ENCODE measurements at regions not wholly inside any gene's neighbourhood (a gene's known extent, or its start where the extent isn't known, plus 50 kb on each side); places are given as distances from the start of the nearest gene placed in this dataset.
"Not testable (repeated sequence)": the region's sequence is repeated elsewhere in the genome, so short reads cannot be mapped to it uniquely, and the experiment has no call there.

DNA sequence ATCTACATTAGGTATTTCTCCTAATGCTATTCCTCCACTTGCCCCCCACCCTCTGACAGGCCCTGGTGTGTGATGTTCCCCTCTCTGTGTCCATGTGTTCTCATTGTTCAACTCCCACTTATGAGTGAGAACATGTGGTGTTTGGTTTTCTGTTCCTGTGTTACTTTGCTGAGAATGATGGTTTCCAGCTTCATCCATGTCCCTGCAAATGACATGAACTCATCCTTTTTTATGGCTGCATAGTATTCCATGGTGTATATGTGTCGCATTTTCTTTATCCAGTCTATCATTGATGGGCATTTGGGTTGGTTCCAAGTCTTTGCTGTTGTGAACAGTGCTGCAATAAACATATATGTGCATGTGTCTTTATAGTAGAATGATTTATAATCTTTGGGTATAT is 50.6 kb upstream of the GRHL3 start:
- not testable (repeated sequence) for DNase-seq

DNA sequence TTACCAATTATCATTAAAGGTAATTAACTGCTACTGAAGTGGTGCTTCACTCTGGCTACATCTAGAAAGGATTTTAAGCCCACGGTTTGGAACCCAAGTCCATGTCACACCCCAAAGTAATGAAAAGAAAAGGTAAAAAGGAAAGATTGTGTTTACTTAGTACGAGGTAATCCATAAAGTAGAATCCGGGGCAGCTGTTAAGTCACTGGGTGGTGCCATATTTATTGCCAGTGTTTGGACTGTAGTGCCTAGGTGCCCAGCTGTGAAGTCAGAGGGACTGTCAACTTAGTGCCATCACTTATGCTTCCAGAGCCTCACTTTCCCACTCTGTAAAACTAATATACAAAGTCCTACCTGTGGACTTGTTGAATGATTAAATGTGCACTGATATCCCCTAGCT is 52.2 kb upstream of the GRHL3 start:
- DNase-seq = peak; percentile 9

DNA sequence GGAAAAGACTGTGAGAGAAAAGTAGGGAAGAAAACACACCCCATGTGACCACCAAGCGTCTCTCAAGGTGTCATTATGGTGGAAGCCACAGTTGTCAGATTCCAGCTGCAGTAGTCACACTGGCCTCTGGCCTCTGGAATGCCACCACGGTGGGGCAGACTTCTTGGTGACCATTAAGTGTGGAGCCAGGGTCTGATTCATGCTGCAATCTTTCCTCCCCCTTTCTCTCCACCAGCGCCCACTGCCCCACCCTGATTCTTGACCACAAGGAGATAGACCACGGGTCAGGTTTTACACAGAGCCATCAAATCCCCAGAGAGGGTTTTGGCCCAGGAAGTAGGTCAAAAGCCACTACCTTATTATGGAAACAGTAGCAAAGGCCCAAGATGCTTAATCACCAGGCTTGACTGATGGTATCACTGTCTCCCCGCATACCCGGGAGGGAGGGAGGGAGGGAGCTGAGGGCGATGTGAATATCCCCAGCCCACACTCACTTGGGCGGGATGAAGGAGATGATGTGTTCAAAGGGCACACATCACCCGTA is 52.7 kb upstream of the GRHL3 start:
- DNase-seq = no peak

DNA sequence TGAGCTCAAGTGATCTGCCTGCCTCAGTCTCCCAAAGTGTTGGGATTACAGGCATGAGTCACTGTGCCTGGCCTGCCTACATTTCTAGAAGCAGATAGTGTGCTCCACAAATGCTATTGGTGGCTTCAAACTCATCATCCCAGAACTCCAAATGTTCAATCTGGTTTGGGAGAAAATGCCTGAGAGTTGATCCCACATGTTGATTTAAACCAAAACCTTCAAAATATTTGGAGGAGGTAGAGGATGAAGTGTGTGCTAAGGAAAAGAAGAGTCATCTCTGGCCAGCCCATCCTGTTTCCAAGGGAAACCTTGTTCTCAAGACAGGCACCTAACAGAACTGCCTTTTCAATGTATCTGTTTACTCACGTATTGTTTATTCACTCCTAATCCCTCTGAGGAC is 55.4 kb upstream of the GRHL3 start:
- DNase-seq = no peak

DNA sequence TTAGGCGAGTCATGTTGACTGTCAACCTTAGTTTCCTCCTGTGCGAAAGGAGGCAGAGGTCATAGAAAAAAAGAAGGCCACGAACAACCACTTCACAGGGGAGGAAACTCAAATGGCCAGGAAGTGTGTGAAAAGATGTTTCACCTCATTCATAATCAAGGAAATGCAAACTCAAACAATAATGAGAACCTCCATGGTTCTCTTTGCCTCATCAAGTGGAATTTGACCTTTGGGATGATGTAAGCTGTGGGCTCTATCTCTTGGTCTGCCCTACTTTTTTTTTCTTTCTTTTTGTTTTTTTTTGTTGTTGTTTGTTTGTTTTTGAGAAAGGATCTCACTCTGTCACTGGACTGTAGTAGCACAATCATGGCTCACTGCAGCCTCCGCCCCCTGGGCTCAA is 55.9 kb upstream of the GRHL3 start:
- DNase-seq = peak; percentile 43

DNA sequence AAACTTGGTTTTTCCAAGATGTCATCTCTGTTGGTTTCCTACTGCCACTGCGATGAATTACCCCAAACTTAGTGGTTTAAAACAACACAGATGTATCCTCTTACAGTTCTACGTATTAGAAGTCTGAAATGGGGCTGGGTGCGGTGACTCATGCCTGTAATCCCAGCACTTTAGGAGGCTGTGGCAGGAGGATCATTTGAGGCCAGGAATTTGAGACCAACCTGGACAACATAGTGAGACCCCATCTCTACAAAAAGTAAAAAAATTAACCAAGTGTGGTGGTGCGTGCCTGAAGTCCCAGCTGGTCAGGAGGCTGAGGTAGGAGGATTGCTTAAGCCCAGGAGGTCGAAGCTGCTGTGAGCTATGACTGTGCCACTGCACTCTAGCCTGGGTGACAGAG is 57.2 kb upstream of the GRHL3 start:
- DNase-seq = no peak

DNA sequence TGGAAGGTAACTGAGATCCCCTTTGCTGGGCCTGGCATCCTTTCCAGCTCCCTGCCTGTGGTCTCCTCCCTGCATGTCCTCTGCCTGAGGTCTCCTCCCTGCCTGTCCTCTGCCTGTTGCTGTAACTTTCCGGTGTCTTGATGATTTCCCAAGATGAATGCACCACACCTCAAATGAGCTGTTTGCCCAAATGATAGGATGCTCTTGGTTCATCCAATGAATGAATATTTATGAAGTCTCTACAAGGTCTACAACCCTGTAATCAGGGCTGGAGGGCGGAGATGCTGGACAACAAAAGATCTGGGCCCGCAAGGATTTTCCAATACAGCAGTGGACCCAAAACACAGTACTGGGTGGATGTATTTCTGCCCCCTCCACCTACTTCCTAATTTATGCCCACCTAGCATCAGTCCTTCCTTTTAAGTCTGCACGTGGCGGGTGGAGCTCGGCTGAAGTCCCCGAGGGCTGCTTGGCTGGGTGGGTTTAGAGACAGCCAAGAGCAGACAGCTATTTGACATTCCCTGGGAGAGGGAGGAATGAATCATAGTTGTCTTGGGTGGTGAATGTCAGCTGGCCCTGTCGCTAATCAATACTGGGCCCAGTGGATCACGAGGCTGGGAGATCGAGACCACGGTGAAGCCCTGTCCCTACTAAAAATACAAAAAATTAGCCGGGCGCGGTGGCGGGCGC is 60.3 kb upstream of the GRHL3 start:
- no peak for DNase-seq

DNA sequence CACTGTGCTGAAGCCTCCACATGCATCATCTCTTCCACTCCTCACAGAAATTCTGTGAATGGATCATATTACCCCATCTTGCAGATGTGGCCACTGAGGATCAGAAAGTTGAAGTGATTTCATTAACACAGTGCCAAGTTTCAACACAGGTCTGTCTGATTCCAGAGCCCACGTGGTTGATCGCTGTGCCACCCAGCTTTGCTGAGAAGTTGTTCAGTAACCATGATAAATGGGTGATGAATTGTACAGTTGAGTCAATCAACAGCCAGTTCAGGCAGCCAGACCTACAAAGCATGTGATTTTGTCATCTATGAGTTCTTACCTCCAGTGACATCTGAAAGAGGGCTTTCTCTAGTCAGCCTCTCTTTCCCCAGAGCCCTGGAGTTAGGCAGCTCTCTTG is 61.8 kb upstream of the GRHL3 start:
- DNase-seq = no peak

DNA sequence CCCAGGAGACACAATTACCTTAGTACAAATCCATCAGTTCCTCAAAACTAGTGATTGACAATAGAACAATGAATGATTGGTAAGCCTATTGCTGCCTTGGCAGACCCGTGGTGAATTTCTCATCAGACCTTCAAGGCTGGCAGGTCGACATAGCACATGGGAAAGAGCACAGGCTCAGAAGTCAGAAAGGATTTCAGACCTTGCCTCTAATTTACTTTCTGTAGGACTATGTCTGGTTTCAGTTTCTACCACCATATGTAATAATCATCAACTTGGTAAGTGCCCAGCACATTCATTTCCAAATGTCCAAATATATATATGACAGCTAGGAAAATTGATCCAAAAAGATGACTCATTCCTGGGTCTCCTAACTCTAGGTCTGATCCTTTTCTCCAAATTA is 62.5 kb upstream of the GRHL3 start:
- no peak for DNase-seq

DNA sequence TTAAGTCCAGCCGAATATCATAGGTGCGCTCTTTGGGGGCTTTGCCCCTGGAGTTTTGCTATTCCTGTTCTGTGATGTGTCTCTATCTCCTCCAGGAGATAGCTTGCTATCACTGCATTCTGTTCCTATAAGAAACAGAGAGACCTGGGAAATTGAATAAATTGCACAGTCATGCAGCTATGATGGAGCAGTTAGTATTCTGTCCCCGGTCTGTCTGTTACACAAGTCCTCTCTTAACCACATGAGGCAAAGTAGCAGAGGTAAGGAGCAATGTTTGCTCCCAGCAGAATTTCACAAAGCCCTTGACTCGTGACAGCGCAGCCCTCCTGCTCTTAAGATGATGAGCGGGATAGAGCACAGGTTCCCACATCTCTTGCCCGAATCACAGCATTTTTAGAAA is 63.9 kb upstream of the GRHL3 start:
- no peak for DNase-seq

DNA sequence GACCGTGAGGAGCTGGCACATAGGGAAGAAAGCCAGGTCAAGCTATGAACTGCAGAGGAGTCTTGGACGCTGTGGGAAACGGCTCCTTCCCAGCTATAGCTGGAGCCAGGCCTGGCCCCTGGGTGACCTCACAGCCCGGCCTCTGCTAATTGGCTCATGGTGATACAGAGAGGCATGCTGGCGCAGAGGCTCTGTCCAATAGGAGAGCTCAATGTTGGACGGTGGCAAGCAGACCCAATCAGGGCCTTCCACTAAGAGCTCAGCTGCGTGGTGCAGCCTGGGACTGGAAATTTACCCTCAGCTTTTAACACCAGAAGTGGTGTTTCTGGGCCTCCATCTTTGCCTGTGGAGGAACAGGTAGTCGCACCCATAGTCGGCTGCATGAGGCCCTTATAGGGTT is 64.4 kb upstream of the GRHL3 start:
- peak; percentile 12 for DNase-seq

DNA sequence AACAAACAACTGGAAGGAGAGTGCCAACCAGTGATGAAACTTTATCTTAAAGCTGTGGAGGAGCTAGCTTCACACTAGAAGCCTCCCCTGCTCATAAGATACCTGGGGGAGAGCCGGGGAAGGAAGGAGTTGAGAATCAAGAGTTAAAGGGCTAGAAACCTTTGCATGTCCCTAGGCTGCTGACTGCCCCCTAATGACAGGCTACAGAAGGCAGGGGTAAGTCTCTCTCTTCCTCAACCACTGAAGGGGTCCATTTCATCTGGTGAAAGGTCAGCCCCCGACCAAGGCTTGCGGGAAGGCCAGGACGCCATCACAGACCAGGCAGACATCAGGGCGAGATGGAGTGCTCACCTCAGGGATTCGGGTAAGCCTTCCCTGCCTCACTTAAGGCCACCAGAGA is 65.6 kb upstream of the GRHL3 start:
- DNase-seq = no peak

DNA sequence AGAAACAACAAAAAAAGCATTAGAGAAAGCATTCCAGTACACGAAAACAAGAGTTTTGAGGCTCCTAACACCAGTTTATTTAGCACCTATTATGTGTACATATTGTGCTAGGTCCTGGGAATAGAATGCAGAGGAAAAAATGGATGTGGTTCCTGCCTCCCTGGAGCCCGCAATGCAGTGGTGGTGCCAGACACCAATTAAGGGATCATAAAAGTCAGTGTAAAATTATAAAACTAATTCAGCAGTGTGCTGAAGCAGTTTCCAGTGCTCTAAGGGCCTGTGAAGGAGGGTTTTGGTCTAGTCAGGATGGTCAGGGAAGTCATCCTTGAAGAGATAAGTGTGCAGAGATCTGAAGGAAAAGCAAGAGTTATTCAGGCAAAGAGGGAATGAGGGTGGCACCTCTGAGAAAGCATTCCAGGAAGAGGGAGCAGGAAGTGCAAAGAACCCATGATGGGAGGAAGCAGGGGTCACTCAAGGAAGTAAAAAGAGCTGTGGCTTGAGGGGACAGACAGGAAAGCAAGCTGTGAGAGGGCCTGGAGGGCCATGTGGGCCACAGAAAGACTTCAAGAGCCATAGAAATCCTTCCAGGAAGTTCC is 65.2 kb upstream of the IFNLR1 start:
- DNase-seq = no peak

DNA sequence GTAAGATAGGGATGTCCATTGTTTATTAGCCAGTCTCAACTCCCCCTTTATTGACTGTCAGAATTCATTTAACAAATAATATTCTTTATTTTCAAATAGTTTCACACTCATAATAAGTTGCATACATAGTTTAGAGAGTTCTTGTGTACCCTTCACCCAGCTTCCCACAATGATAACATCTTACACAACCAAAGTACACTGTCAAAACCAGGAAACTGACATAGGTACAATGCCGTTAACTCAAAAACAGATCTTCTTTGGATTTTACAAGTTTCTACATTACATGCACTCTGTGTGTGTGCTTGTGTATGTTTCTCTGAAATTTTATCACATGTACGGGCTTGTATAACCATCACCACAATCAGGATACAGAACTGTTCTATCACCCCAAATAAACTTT is 64.4 kb upstream of the IFNLR1 start:
- DNase-seq = no peak

DNA sequence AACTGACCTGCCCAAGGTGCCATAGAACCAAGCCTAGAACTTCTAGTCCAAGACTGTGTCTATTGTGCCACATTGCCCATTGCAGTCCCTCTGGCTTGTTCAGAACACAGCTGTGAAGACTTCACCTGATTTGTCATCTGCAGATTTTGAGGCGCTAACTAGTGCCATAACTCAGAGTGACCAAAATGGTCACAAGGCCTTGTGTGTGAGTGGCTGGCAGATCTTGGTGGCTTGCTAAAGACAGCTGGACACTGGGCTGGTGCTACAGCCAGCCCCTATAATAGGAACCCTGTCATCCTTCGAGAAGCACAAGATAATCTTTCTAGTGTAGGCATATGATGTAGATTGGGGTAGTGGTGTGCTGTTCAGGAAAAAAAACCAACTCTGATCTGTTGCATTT is 63.7 kb upstream of the IFNLR1 start:
- no peak for DNase-seq

DNA sequence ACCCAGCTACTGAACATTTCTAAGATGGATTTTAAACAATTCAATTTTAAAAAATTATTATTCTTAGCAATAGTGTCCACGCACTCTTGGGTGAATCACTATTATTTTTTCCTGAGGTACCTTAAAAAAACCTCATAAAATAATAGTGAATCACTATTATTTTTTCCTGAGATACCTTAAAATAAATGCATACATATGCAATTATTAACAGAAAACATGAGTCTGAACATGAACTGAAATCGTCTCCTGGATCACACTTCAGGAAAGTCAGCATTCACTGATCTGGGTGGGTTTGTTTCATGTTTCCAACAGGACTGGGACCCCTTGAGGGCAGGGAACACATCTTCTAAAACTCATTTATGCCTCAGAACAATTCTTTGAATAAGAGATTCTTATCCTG is 63.1 kb upstream of the IFNLR1 start:
- DNase-seq = no peak

DNA sequence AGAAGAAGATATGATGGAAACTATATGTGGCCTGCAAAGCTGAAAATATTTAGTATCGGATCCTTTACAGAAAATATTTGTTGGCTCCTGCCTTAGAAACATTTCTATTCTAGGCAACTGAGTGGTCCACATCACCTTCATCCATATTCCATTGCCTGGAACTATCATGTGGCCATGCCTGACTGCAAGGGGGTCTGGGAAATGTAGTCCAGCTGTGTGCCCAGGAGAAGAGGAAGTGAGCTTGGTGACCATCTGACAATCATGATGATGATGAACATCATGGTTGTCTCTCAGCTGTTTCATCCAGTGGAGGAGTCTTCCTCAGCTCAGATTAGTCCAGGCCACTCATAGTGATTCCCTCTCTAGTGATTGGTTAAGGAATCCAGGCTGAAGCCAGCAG is 61.8 kb upstream of the IFNLR1 start:
- peak; percentile 34 for DNase-seq

DNA sequence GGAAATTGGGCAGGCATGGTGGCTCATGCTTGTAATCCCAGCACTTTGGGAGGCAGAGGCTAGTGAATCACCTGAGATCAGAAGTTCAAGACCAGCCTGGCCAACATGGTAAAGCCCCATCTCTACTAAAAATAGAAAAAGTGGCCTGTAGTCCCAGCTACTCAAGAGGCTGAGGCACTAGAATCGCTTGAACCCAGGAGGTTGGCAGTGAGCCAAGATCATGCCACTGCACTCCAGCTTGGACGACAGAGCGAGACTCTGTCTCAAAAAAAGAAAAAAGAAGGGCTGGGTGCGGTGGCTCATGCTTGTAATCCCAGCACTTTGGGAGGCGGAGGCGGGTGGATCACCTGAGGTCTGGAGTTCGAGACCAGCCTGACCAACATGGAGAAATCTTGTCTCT is 60.2 kb upstream of the IFNLR1 start:
- DNase-seq = not testable (repeated sequence)

DNA sequence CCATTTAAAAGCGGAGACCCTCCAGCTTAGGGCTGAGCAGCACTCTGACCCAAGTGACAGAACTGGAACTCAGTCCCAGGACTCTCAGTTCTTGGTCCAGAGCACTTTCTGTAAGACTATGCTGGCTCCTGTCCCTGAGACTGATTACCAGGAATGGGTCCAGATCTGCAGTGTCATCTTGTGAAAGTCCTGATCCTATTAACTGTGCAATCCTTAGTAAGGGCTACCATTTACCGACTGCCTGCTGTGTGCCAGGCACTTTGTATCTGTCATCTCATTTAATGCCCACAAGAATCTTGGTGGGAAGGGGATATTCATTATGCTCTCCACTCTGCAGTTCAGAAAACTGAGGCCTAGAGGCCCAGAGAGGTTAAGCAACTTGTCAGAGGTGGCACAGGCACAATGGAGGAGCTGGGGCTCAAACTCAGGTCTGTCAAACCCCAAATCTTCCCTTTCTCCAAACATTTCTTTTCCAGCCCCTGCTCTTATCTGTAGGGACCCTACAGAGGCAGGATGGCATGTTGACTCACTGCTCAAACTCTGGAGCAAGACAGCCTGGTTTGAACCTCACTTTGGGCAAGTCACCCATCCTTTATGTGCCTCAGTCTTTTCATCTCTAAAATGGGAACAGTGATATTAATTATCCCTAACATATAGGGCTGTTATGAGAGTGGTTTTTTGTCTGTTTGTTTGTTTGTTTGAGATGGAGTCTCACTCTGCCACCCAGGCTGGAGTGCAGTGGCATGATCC is 57.6 kb upstream of the IFNLR1 start:
- no peak for DNase-seq

DNA sequence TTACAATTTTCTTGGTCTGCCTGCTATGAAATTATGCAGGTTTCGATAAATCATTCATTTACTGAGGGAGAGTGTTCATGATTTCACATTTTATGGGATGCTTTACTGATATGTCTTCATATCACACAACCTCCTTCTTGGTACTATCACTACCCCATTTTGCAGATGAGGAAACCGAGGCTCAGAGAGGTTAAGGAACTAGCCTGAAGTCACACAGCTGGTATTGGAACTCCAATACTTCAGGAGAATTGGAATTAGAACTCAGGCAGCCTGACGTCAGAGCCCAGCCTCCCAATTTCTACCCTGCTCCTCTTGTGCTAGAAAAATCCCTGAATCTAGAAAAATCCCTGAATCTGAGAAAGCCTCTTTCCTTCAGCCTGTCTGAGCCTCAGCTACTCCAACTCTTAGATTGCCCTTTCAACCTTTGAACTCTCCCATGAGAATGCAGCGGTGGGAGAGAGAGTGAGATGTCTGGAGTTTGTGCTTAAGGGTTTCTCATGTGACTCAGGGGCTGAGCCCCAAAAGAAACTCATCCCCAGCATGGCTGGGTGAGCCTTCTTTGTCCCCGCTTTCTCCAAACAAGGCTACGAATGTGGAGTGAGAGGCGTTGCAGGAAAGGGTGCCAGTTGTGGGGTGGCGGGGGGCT is 50.8 kb upstream of the IFNLR1 start:
- no peak for DNase-seq

DNA sequence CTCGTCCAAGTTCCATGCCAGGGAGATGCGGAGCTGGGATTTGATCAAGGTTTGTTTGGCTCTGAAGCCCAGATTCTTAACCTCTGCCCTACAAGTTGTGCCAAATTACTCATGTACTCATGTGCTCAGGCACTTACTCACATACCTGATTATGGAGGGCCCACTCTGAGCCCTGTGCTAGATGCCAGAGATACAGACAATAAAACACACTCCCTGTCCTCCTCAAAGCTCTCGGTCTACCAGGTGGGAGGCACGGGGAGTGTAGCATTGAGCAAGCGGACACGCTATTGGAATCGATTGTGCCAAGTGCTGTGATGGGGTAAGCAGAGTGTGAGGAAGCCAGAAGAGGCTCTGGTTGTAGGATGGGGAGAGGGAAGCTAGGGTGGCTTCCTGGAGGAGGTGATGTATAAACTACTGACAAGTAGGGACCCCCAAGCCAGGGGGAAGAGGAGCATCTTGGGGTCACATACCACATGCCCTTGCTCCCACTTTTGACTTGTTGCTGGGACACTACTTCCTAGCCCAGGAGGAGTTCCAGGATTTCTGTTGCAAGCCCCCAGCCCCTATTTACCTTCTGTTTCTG is 49.8 kb upstream of the IFNLR1 start:
- DNase-seq = no peak

Measured in DMS53 (cell line).